ENCODE measurements at regions not wholly inside any gene's neighbourhood (a gene's known extent, or its start where the extent isn't known, plus 50 kb on each side); places are given as distances from the start of the nearest gene placed in this dataset.

- TF ChIP-seq POLR2A (IDR thresholded peaks at IDR 0.05; ENCODE audit: control extremely low read depth in 1 of 2, low read depth in 2 of 2, low read length in 2 of 2) (no peak), EZH2 (IDR thresholded peaks at IDR 0.05; ENCODE audit: low read depth, low read length, severe bottlenecking) (no peak), TAF1 (IDR thresholded peaks at IDR 0.05; ENCODE audit: low read depth, low read length) (no peak), CTCF (IDR thresholded peaks at IDR 0.05; ENCODE audit: control extremely low read depth in 1 of 3, insufficient read depth in 1 of 3, low read depth in 1 of 3, low read length in 3 of 3) (no peak), TCF12 (IDR thresholded peaks at IDR 0.05; ENCODE audit: low read depth, low read length) (no peak), CBX8 (IDR thresholded peaks at IDR 0.05; ENCODE audit: borderline replicate concordance, low read depth, low read length) (no peak), RAD21 (IDR thresholded peaks at IDR 0.05 in 1 of 2, conservative IDR thresholded peaks at IDR 0.05 in 1 of 2; ENCODE audit: low read depth in 2 of 2, low read length in 2 of 2) (no peak), CREB1 (IDR thresholded peaks at IDR 0.05) (no peak), JUND (IDR thresholded peaks at IDR 0.05; ENCODE audit: low read length) (no peak)
Observed at GRCh38 chr15:29411299-29411698, 141.7 kb upstream of the NSMCE3 start.

Measured in H1 (cell line).